Muscle of back (tissue), 3 donors: ENCODE measurements at regions not wholly inside any gene's neighbourhood (a gene's known extent, or its start where the extent isn't known, plus 50 kb on each side); places are given as distances from the start of the nearest gene placed in this dataset.

ENCODE experiments used
- DNase-seq, 3 donors: peaks; one replicate each; pipeline versions ENCODE4 v3.0.0 to v3.0.0-alpha.2; 2013

GRCh38 chr15:99440551-99441443 is 125.0 kb upstream of the MEF2A start:
- peak in 1 of 3 donors; percentile 32 for DNase-seq

GRCh38 chr15:99441444-99441800 is 124.4 kb upstream of the MEF2A start:
- peak in 1 of 3 donors; percentile 31 for DNase-seq

- DNase-seq: no peak
Measured at GRCh38 chr15:99441871-99442251, 123.9 kb upstream of the MEF2A start.

GRCh38 chr15:99442252-99442897 is 123.4 kb upstream of the MEF2A start:
- peak; percentile 87 to 92 (median 91) for DNase-seq

GRCh38 chr15:99443056-99443756 is 122.6 kb upstream of the MEF2A start:
- DNase-seq: no peak

GRCh38 chr15:99443768-99444446 is 121.9 kb upstream of the MEF2A start:
- DNase-seq: peak in 1 of 3 donors; percentile 49

GRCh38 chr15:99445272-99445850 is 120.4 kb upstream of the MEF2A start:
- DNase-seq: no peak

- DNase-seq: no peak
Measured at GRCh38 chr15:99446565-99447496, 119.0 kb upstream of the MEF2A start.

GRCh38 chr15:99447497-99448371 is 118.0 kb upstream of the MEF2A start:
- DNase-seq: peak; percentile 61 to 73 (median 65)

- no peak for DNase-seq
Measured at GRCh38 chr15:99449514-99449913, 116.3 kb upstream of the MEF2A start.

GRCh38 chr15:99450896-99451358 is 114.9 kb upstream of the MEF2A start:
- DNase-seq: peak in 1 of 3 donors; percentile 73

GRCh38 chr15:99451484-99451883 is 114.3 kb upstream of the MEF2A start:
- no peak for DNase-seq

GRCh38 chr15:99452010-99452409 is 113.8 kb upstream of the MEF2A start:
- DNase-seq: no peak

- DNase-seq: peak in 2 of 3 donors; percentile 59 to 70
Measured at GRCh38 chr15:99452728-99453636, 112.8 kb upstream of the MEF2A start.

- DNase-seq: no peak
Measured at GRCh38 chr15:99453637-99454030, 112.2 kb upstream of the MEF2A start.

- DNase-seq: peak in 1 of 3 donors; percentile 3
Measured at GRCh38 chr15:99454107-99454809, 111.5 kb upstream of the MEF2A start.
